ENCODE measurements at regions not wholly inside any gene's neighbourhood (a gene's known extent, or its start where the extent isn't known, plus 50 kb on each side); places are given as distances from the start of the nearest gene placed in this dataset.
"Not testable (repeated sequence)": the region's sequence is repeated elsewhere in the genome, so short reads cannot be mapped to it uniquely, and the experiment has no call there.

GRCh38 chr21:6464419-6464818, 4057.0 kb upstream of the TPTE start:
- not testable (repeated sequence) for TF ChIP-seq CTCF, POLR2A (IDR thresholded peaks at IDR 0.05)

All from lower leg skin (tissue), 3 donors.